D721Med (cell line): ENCODE measurements at regions not wholly inside any gene's neighbourhood (a gene's known extent, or its start where the extent isn't known, plus 50 kb on each side); places are given as distances from the start of the nearest gene placed in this dataset.

Experiments used
- DNase-seq: peaks from one replicate; pipeline ENCODE4 v3.0.0; 2011; ENCODE audit warnings: low spot score; ENCODE audit not compliant: insufficient read length
- FAIRE-seq: peaks from 2 replicates; lab custom pipeline; 2011; peaks lifted over from hg19 to GRCh38; lab: Jason Lieb, UNC
- TF ChIP-seq, protein P1 (sequence below): IDR thresholded peaks from 2 replicates; pipeline ENCODE4 v1.5.1; 2012; ENCODE audit warnings: mild to moderate bottlenecking, control low read depth; ENCODE audit not compliant: insufficient read depth; ENCODE audit errors: missing control alignments

GRCh38 chr13:34347784-34348573 is 530.0 kb downstream of the RFC3 start:
- DNase-seq, result no peak

GRCh38 chr13:34349091-34349722 is 531.3 kb downstream of the RFC3 start:
- TF ChIP-seq, protein P1, sequence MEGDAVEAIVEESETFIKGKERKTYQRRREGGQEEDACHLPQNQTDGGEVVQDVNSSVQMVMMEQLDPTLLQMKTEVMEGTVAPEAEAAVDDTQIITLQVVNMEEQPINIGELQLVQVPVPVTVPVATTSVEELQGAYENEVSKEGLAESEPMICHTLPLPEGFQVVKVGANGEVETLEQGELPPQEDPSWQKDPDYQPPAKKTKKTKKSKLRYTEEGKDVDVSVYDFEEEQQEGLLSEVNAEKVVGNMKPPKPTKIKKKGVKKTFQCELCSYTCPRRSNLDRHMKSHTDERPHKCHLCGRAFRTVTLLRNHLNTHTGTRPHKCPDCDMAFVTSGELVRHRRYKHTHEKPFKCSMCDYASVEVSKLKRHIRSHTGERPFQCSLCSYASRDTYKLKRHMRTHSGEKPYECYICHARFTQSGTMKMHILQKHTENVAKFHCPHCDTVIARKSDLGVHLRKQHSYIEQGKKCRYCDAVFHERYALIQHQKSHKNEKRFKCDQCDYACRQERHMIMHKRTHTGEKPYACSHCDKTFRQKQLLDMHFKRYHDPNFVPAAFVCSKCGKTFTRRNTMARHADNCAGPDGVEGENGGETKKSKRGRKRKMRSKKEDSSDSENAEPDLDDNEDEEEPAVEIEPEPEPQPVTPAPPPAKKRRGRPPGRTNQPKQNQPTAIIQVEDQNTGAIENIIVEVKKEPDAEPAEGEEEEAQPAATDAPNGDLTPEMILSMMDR, result no peak
- FAIRE-seq (no peak), DNase-seq (no peak)

More at GRCh38 chr13:34347784-34348573, 530.0 kb downstream of the RFC3 start:
- no peak for FAIRE-seq
- TF ChIP-seq, protein P1, result no peak

DNA sequence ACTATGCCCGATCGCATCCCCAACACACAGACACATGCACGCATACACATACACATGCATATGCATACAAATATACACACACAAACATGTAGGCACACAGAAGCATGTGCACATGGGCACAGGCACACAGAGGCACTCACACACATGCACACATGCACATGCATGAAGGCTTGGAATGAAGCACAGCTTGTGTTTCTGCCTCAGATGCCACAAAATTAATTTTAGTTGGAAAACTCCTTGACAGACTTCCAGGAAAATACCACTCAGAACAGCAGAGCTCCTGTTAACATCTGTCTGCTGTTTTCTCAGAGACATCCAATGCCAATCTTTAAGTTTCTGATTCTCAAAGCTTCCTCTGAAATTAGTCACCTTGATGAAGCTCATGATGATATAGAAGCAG is 532.7 kb downstream of the RFC3 start:
- DNase-seq (no peak), FAIRE-seq (no peak)
- TF ChIP-seq, protein P1, result no peak

GRCh38 chr13:34351134-34351533 is 533.2 kb downstream of the RFC3 start:
- DNase-seq, result no peak
- TF ChIP-seq, protein P1, result no peak
- FAIRE-seq, result no peak

- DNase-seq (no peak), FAIRE-seq (no peak)
- TF ChIP-seq, protein P1, result no peak
Measured at GRCh38 chr13:34352958-34353357, 535.0 kb downstream of the RFC3 start.

GRCh38 chr13:34356686-34357434 is 538.9 kb downstream of the RFC3 start:
- TF ChIP-seq, protein P1, result no peak
- FAIRE-seq, result no peak
- DNase-seq, result no peak
